Stimulated activated CD8-positive, alpha-beta memory T cell treated with anti-CD3 and anti-CD28 coated beads, Interleukin-7, amount 100 ng/mL, for 1 hour (primary cell): ENCODE measurements at regions not wholly inside any gene's neighbourhood (a gene's known extent, or its start where the extent isn't known, plus 50 kb on each side); places are given as distances from the start of the nearest gene placed in this dataset.

Experiments
- DNase-seq, 2 donors: peaks; one replicate each; pipeline ENCODE4 v3.0.0-alpha.2; 2020; ENCODE audit warnings: low read depth in 2 of 2

GRCh38 chr13:24081387-24081786 is 79.1 kb upstream of the SPATA13 start:
- DNase-seq: no peak

GRCh38 chr13:24083141-24083540 is 77.4 kb upstream of the SPATA13 start:
- no peak for DNase-seq

- DNase-seq: no peak
Measured at GRCh38 chr13:24083722-24084421, 76.6 kb upstream of the SPATA13 start.

- no peak for DNase-seq
Measured at GRCh38 chr13:24085662-24086061, 74.9 kb upstream of the SPATA13 start.

- DNase-seq: no peak
Measured at GRCh38 chr13:24086642-24087041, 73.9 kb upstream of the SPATA13 start.

GRCh38 chr13:24087605-24088225 is 72.8 kb upstream of the SPATA13 start:
- no peak for DNase-seq

- DNase-seq: no peak
Measured at GRCh38 chr13:24090049-24090448, 70.5 kb upstream of the SPATA13 start.

GRCh38 chr13:24091080-24091479 is 69.4 kb upstream of the SPATA13 start:
- no peak for DNase-seq

- DNase-seq: no peak
Measured at GRCh38 chr13:24092108-24092507, 68.4 kb upstream of the SPATA13 start.

GRCh38 chr13:24093047-24093446 is 67.5 kb upstream of the SPATA13 start:
- no peak for DNase-seq

GRCh38 chr13:24096659-24097058 is 63.9 kb upstream of the SPATA13 start:
- no peak for DNase-seq

GRCh38 chr13:24097064-24097463 is 63.5 kb upstream of the SPATA13 start:
- no peak for DNase-seq

- no peak for DNase-seq
Measured at GRCh38 chr13:24097667-24098066, 62.9 kb upstream of the SPATA13 start.

- no peak for DNase-seq
Measured at GRCh38 chr13:24099490-24099889, 61.0 kb upstream of the SPATA13 start.

- DNase-seq: no peak
Measured at GRCh38 chr13:24100188-24100587, 60.3 kb upstream of the SPATA13 start.

GRCh38 chr13:24103782-24104372 is 56.6 kb upstream of the SPATA13 start:
- DNase-seq: no peak

GRCh38 chr13:24104723-24105122 is 55.8 kb upstream of the SPATA13 start:
- DNase-seq: no peak

- no peak for DNase-seq
Measured at GRCh38 chr13:24106429-24106828, 54.1 kb upstream of the SPATA13 start.

GRCh38 chr13:24107955-24108614 is 52.4 kb upstream of the SPATA13 start:
- no peak for DNase-seq

- no peak for DNase-seq
Measured at GRCh38 chr13:24108615-24108965, 51.9 kb upstream of the SPATA13 start.

GRCh38 chr13:24110011-24110410 is 50.5 kb upstream of the SPATA13 start:
- DNase-seq: no peak
